ENCODE measurements at regions not wholly inside any gene's neighbourhood (a gene's known extent, or its start where the extent isn't known, plus 50 kb on each side); places are given as distances from the start of the nearest gene placed in this dataset.

GRCh38 chr16:86808863-86809444 is 230.6 kb downstream of the FOXL1 start:
- Histone ChIP-seq H3K27me3 (peaks cover 62% of the 10 kb centered on the region), H3K27ac (no peak overlapping the region), H3K9me2 (replicated peaks; ENCODE audit: insufficient read depth) (no peaks in the 10 kb centered on the region), H3K4me1 (ENCODE audit: insufficient read depth) (no peaks in the 10 kb centered on the region), H2AFZ (no peak overlapping the region), H3K9me3 (ENCODE audit: low read depth) (no peaks in the 10 kb centered on the region), H3K36me3 (replicated peaks; ENCODE audit: insufficient read depth, low read depth) (no peaks in the 10 kb centered on the region), H3K79me2 (no peaks in the 10 kb centered on the region), H3K4me3 (no peak overlapping the region), H4K20me1 (ENCODE audit: insufficient read depth, poor library complexity, severe bottlenecking) (no peaks in the 10 kb centered on the region), H3K4me2 (no peak overlapping the region)
- DNase-seq (ENCODE audit: low spot score): no peak
- WGBS (ENCODE audit: low lambda C conversion rate, missing lambda C conversion rate): 90% methylated on average over 18 of the region's 18 CpGs
- TF ChIP-seq CTCF (IDR thresholded peaks at IDR 0.05; ENCODE audit: poor library complexity) (no peak), EZH2 (IDR thresholded peaks at IDR 0.05; ENCODE audit: borderline replicate concordance) (no peak), EZH2phosphoT487 (IDR thresholded peaks at IDR 0.05; ENCODE audit: low read depth, severe bottlenecking, unreplicated experiment) (no peak)

- no peaks in the 10 kb centered on the region for H3K9me2 ChIP-seq (replicated peaks; ENCODE audit: insufficient read depth)
- no peak overlapping the region for H2AFZ ChIP-seq
- H3K36me3 ChIP-seq (replicated peaks; ENCODE audit: insufficient read depth, low read depth): no peaks in the 10 kb centered on the region
- H4K20me1 ChIP-seq (ENCODE audit: insufficient read depth, poor library complexity, severe bottlenecking): no peaks in the 10 kb centered on the region
- no peaks in the 10 kb centered on the region for H3K9me3 ChIP-seq (ENCODE audit: low read depth)
- H3K4me3 ChIP-seq: no peak overlapping the region
- 80% methylated on average over 8 of the region's 8 CpGs for WGBS (ENCODE audit: low lambda C conversion rate, missing lambda C conversion rate)
- peaks cover 67% of the 10 kb centered on the region for H3K27me3 ChIP-seq
- H3K4me2 ChIP-seq: no peak overlapping the region
- DNase-seq (ENCODE audit: low spot score): no peak
- no peaks in the 10 kb centered on the region for H3K79me2 ChIP-seq
- no peak overlapping the region for H3K27ac ChIP-seq
- no peaks in the 10 kb centered on the region for H3K4me1 ChIP-seq (ENCODE audit: insufficient read depth)
- no peak for TF ChIP-seq EZH2 (IDR thresholded peaks at IDR 0.05; ENCODE audit: borderline replicate concordance)
- TF ChIP-seq EZH2phosphoT487 (IDR thresholded peaks at IDR 0.05; ENCODE audit: low read depth, severe bottlenecking, unreplicated experiment): no peak
- TF ChIP-seq CTCF (IDR thresholded peaks at IDR 0.05; ENCODE audit: poor library complexity): no peak
These were observed 231.2 kb downstream of the FOXL1 start for GRCh38 chr16:86809458-86809955.

GRCh38 chr16:86810062-86810461 is 231.7 kb downstream of the FOXL1 start:
- no peaks in the 10 kb centered on the region for H3K9me2 ChIP-seq (replicated peaks; ENCODE audit: insufficient read depth)
- H3K27ac ChIP-seq: no peak overlapping the region
- H3K4me3 ChIP-seq: no peak overlapping the region
- no peak overlapping the region for H2AFZ ChIP-seq
- no peak overlapping the region for H3K4me2 ChIP-seq
- H3K27me3 ChIP-seq: peaks cover 71% of the 10 kb centered on the region
- no peaks in the 10 kb centered on the region for H3K4me1 ChIP-seq (ENCODE audit: insufficient read depth)
- DNase-seq (ENCODE audit: low spot score): no peak
- no peaks in the 10 kb centered on the region for H4K20me1 ChIP-seq (ENCODE audit: insufficient read depth, poor library complexity, severe bottlenecking)
- H3K79me2 ChIP-seq: no peaks in the 10 kb centered on the region
- 91% methylated on average over 2 of the region's 2 CpGs for WGBS (ENCODE audit: low lambda C conversion rate, missing lambda C conversion rate)
- H3K36me3 ChIP-seq (replicated peaks; ENCODE audit: insufficient read depth, low read depth): no peaks in the 10 kb centered on the region
- H3K9me3 ChIP-seq (ENCODE audit: low read depth): no peaks in the 10 kb centered on the region
- no peak for TF ChIP-seq EZH2phosphoT487 (IDR thresholded peaks at IDR 0.05; ENCODE audit: low read depth, severe bottlenecking, unreplicated experiment)
- TF ChIP-seq EZH2 (IDR thresholded peaks at IDR 0.05; ENCODE audit: borderline replicate concordance): no peak

GRCh38 chr16:86812363-86812970 is 234.1 kb downstream of the FOXL1 start:
- Histone ChIP-seq H3K4me1 (ENCODE audit: insufficient read depth) (no peaks in the 10 kb centered on the region), H3K36me3 (replicated peaks; ENCODE audit: insufficient read depth, low read depth) (no peaks in the 10 kb centered on the region), H2AFZ (no peak overlapping the region), H3K9me2 (replicated peaks; ENCODE audit: insufficient read depth) (no peaks in the 10 kb centered on the region), H3K79me2 (no peaks in the 10 kb centered on the region), H3K9me3 (ENCODE audit: low read depth) (no peaks in the 10 kb centered on the region), H3K27ac (no peak overlapping the region), H4K20me1 (ENCODE audit: insufficient read depth, poor library complexity, severe bottlenecking) (no peaks in the 10 kb centered on the region), H3K4me2 (no peak overlapping the region), H3K4me3 (no peak overlapping the region), H3K27me3 (peaks cover 75% of the 10 kb centered on the region)
- no peak for DNase-seq (ENCODE audit: low spot score)
- TF ChIP-seq EZH2phosphoT487 (IDR thresholded peaks at IDR 0.05; ENCODE audit: low read depth, severe bottlenecking, unreplicated experiment): no peak
- TF ChIP-seq EZH2 (IDR thresholded peaks at IDR 0.05; ENCODE audit: borderline replicate concordance): no peak
- TF ChIP-seq CTCF (IDR thresholded peaks at IDR 0.05; ENCODE audit: poor library complexity): no peak
- WGBS (ENCODE audit: low lambda C conversion rate, missing lambda C conversion rate): 72% methylated on average over 2 of the region's 2 CpGs

Data from hepatocyte (in vitro differentiated cells).